Panc1 (cell line): ENCODE measurements at regions not wholly inside any gene's neighbourhood (a gene's known extent, or its start where the extent isn't known, plus 50 kb on each side); places are given as distances from the start of the nearest gene placed in this dataset.
"Not testable (repeated sequence)": the region's sequence is repeated elsewhere in the genome, so short reads cannot be mapped to it uniquely, and the experiment has no call there.

Experiments used
- ATAC-seq: fragments of 200-7000 bp; cut with Tn5 transposase; 2 replicates; pipeline ENCODE4 v1.9.1; 2020; ENCODE audit warnings: mild to moderate bottlenecking, moderate library complexity
- BruUV-seq: library from RNA; stranded (reverse); fragments of 400-500 nt; replicated peaks from 2 replicates; lab custom pipeline; 2021; lab: Mats Ljungman, UMichigan
- CTCF ChIA-PET: fragments of 300-600 bp; sonication (Branson Sonifier 250); formaldehyde crosslinking; loops from one replicate; lab custom pipeline; 2022; ENCODE audit warnings: antibody characterized with exemption; lab: Charles Lee
- POLR2A ChIA-PET: fragments of 300-600 bp; sonication (Branson Sonifier 250); formaldehyde crosslinking; loops from one replicate; lab custom pipeline; 2022; ENCODE audit warnings: antibody characterized with exemption; lab: Charles Lee
- DNase-seq: peaks from one replicate; pipeline ENCODE4 v3.0.0-alpha.2; 2010; ENCODE audit warnings: low read depth, low spot score
- H3K27ac ChIP-seq: 2 replicates; pipeline ENCODE4 v1.5.1; 2011; ENCODE audit warnings: mild to moderate bottlenecking, low read length, inconsistent platforms
- H3K27me3 ChIP-seq: fragments of 200-500 bp; sonication (Bioruptor generic); 2 replicates; pipeline ENCODE4 v1.6.0; 2014; ENCODE audit warnings: low read length, inconsistent platforms; ENCODE audit not compliant: control insufficient read depth, insufficient read depth
- H3K36me3 ChIP-seq: fragments of 200-500 bp; sonication (Bioruptor generic); 2 replicates; pipeline ENCODE4 v1.5.1; 2014; ENCODE audit warnings: inconsistent platforms, mild to moderate bottlenecking, low read length, moderate library complexity; ENCODE audit not compliant: control insufficient read depth, insufficient read depth
- H3K4me1 ChIP-seq: 2 replicates; pipeline ENCODE4 v1.5.1; 2011; ENCODE audit warnings: inconsistent platforms, mild to moderate bottlenecking, low read length, moderate library complexity; ENCODE audit not compliant: control insufficient read depth, insufficient read depth
- H3K4me3 ChIP-seq, 2 experiments: 2 replicates each; pipeline ENCODE4 v1.5.1; 2011 to 2012; ENCODE audit warnings: low read depth in 2 of 2, low read length in 2 of 2, mild to moderate bottlenecking in 2 of 2, inconsistent platforms in 1 of 2, moderate library complexity in 1 of 2
- H3K9me3 ChIP-seq: fragments of 200-500 bp; sonication (Bioruptor generic); 2 replicates; pipeline ENCODE4 v1.5.1; 2014; ENCODE audit warnings: low read depth, mild to moderate bottlenecking, inconsistent platforms, low read length, moderate library complexity; ENCODE audit not compliant: control insufficient read depth, insufficient read depth
- POLR2AphosphoS5 ChIP-seq: IDR thresholded peaks from 2 replicates; pipeline ENCODE4 v1.6.1; 2012; ENCODE audit warnings: mild to moderate bottlenecking, low read depth, low read length, moderate library complexity
- SIN3A ChIP-seq: IDR thresholded peaks from 2 replicates; pipeline ENCODE4 v1.6.1; 2012; ENCODE audit warnings: low read depth, mild to moderate bottlenecking, low read length, moderate library complexity, borderline replicate concordance; ENCODE audit not compliant: insufficient read depth
- TCF7L2 ChIP-seq: IDR thresholded peaks from 2 replicates; pipeline ENCODE4 v1.6.1; 2011; ENCODE audit warnings: mild to moderate bottlenecking, low read depth, low read length, inconsistent platforms
- in situ Hi-C: cut with HindIII; loops from 2 replicates; pipeline ENCODE4 v1.10.0; 2016; ENCODE audit warnings: low sequenced_read_pairs, low pct_unique_long_range_greater_than_20kb
- intact Hi-C: fragments of 100-400 bp; cut with micrococcal nuclease; formaldehyde crosslinking; loops from one replicate; pipeline ENCODE4 v1.10.0; 2022; ENCODE audit not compliant: unreplicated experiment
- TF ChIP-seq, protein P1 (sequence below), 2 experiments: IDR thresholded peaks; 2 replicates each; pipeline ENCODE4 v1.6.1; 2011 to 2012; ENCODE audit warnings: low read depth in 2 of 2, control low read depth in 1 of 2, low read length in 1 of 2, mild to moderate bottlenecking in 1 of 2, moderate library complexity in 1 of 2; ENCODE audit not compliant: insufficient read depth in 1 of 2
- TF ChIP-seq, protein P2 (sequence below): fragments of 450-650 bp; IDR thresholded peaks from 2 replicates; pipeline ENCODE4 v1.5.1; 2017; ENCODE audit warnings: mild to moderate bottlenecking

DNA sequence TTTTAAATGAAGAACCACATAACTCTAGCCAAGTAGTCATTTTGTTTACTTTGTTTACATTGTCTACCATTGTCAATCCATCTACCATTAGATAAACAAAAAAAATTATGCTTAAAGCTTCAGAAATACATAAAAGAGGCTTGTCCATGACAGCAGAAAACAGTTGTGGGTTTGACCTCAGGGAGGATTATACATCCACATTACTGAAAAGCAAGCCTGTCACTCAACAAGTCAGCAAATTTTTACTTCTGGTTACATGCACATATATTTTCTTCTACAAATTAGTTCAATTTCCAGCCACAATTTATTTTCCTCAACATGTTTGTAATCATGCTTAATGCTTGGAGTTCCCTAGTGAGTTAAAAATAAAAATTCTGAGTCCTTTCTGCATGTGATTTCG lies 713.3 kb downstream of the COL12A1 start:
- BruUV-seq = no TSS peak
- POLR2A ChIA-PET = no interaction called here

DNA sequence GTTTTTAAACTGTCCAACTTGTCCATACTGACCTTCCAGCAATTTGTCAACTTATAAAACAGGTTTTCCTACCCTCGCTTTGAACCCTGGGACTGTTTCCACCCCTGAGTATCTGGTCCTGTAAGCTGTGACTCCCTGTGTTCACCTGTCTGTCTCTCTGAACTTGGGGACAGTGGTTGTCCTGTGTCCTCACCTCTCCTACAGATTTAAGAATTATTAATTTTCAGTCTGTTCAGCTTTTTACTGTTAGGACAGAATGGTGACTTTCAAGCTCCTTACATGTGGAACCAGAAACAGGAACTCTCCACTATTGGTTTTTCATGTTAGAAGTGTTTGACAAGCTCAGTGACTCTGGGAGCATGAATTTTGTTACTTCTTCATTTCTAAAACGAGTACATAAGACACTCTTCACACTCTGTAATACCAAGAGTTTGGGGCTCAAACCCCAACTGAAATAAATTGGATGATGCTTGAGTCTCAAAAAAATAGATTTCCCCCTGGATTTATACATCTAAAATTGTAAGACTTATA lies 713.9 kb downstream of the COL12A1 start:
- in situ Hi-C loops (no loop called here), intact Hi-C loops (no loop called here)
- POLR2A ChIA-PET = no interaction called here
- Histone ChIP-seq H3K36me3 (no peaks in the 10 kb centered on the region), H3K27me3 (no peaks in the 10 kb centered on the region), H3K9me3 (no peaks in the 10 kb centered on the region), H3K4me1 (no peaks in the 10 kb centered on the region), H3K4me3 (no peak overlapping the region), H3K27ac (no peak overlapping the region)
- CTCF ChIA-PET = no interaction called here
- TF ChIP-seq, protein P1, sequence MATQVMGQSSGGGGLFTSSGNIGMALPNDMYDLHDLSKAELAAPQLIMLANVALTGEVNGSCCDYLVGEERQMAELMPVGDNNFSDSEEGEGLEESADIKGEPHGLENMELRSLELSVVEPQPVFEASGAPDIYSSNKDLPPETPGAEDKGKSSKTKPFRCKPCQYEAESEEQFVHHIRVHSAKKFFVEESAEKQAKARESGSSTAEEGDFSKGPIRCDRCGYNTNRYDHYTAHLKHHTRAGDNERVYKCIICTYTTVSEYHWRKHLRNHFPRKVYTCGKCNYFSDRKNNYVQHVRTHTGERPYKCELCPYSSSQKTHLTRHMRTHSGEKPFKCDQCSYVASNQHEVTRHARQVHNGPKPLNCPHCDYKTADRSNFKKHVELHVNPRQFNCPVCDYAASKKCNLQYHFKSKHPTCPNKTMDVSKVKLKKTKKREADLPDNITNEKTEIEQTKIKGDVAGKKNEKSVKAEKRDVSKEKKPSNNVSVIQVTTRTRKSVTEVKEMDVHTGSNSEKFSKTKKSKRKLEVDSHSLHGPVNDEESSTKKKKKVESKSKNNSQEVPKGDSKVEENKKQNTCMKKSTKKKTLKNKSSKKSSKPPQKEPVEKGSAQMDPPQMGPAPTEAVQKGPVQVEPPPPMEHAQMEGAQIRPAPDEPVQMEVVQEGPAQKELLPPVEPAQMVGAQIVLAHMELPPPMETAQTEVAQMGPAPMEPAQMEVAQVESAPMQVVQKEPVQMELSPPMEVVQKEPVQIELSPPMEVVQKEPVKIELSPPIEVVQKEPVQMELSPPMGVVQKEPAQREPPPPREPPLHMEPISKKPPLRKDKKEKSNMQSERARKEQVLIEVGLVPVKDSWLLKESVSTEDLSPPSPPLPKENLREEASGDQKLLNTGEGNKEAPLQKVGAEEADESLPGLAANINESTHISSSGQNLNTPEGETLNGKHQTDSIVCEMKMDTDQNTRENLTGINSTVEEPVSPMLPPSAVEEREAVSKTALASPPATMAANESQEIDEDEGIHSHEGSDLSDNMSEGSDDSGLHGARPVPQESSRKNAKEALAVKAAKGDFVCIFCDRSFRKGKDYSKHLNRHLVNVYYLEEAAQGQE (IDR thresholded peaks at IDR 0.05; ENCODE audit: insufficient read depth in 1 of 2, low read depth in 2 of 2, low read length in 1 of 2) = no peak
- TF ChIP-seq TCF7L2 = no peak
- TF ChIP-seq SIN3A = no peak
- TF ChIP-seq, protein P2, sequence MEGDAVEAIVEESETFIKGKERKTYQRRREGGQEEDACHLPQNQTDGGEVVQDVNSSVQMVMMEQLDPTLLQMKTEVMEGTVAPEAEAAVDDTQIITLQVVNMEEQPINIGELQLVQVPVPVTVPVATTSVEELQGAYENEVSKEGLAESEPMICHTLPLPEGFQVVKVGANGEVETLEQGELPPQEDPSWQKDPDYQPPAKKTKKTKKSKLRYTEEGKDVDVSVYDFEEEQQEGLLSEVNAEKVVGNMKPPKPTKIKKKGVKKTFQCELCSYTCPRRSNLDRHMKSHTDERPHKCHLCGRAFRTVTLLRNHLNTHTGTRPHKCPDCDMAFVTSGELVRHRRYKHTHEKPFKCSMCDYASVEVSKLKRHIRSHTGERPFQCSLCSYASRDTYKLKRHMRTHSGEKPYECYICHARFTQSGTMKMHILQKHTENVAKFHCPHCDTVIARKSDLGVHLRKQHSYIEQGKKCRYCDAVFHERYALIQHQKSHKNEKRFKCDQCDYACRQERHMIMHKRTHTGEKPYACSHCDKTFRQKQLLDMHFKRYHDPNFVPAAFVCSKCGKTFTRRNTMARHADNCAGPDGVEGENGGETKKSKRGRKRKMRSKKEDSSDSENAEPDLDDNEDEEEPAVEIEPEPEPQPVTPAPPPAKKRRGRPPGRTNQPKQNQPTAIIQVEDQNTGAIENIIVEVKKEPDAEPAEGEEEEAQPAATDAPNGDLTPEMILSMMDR = no peak
- TF ChIP-seq POLR2AphosphoS5 = no peak
- ATAC-seq (no peak), DNase-seq (no peak)
- BruUV-seq = no TSS peak

More for the DNA sequence above, 713.3 kb downstream of the COL12A1 start:
- CTCF ChIA-PET = no interaction called here
- H3K4me1 ChIP-seq = no peaks in the 10 kb centered on the region
- H3K4me3 ChIP-seq = no peak overlapping the region
- DNase-seq (no peak), ATAC-seq (no peak)
- H3K36me3 ChIP-seq = no peaks in the 10 kb centered on the region
- intact Hi-C loops (no loop called here), in situ Hi-C loops (no loop called here)
- H3K27ac ChIP-seq = no peak overlapping the region
- TF ChIP-seq, protein P2 = no peak
- TF ChIP-seq, protein P1 (IDR thresholded peaks at IDR 0.05; ENCODE audit: insufficient read depth in 1 of 2, low read depth in 2 of 2, low read length in 1 of 2) = no peak
- no peaks in the 10 kb centered on the region for H3K27me3 ChIP-seq
- no peaks in the 10 kb centered on the region for H3K9me3 ChIP-seq

DNA sequence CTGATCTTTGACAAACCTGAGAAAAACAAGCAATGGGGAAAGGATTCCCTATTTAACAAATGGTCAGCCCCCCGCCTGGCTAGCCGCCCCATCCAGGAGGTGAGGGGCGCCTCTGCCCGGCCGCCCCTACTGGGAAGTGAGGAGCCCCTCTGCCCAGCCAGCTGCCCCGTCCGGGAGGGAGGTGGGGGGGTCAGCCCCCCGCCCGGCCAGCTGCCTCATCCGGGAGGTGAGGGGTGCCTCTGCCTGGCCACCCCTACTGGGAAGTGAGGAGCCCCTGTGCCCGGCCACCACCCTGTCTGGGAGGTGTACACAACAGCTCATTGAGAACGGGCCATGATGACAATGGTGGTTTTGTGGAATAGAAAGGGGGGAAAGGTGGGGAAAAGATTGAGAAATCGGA lies 717.1 kb downstream of the COL12A1 start:
- intact Hi-C loops, BruUV-seq, DNase-seq, ATAC-seq, H3K4me1 ChIP-seq, H3K27me3 ChIP-seq, H3K27ac ChIP-seq, H3K4me3 ChIP-seq, POLR2A ChIA-PET, H3K36me3 ChIP-seq, in situ Hi-C loops, CTCF ChIA-PET, H3K9me3 ChIP-seq: not testable (repeated sequence)
